ENCODE measurements at regions not wholly inside any gene's neighbourhood (a gene's known extent, or its start where the extent isn't known, plus 50 kb on each side); places are given as distances from the start of the nearest gene placed in this dataset.
A peak's percentile ranks its signal among the peaks of the same experiment; 100 is the strongest.

DNA sequence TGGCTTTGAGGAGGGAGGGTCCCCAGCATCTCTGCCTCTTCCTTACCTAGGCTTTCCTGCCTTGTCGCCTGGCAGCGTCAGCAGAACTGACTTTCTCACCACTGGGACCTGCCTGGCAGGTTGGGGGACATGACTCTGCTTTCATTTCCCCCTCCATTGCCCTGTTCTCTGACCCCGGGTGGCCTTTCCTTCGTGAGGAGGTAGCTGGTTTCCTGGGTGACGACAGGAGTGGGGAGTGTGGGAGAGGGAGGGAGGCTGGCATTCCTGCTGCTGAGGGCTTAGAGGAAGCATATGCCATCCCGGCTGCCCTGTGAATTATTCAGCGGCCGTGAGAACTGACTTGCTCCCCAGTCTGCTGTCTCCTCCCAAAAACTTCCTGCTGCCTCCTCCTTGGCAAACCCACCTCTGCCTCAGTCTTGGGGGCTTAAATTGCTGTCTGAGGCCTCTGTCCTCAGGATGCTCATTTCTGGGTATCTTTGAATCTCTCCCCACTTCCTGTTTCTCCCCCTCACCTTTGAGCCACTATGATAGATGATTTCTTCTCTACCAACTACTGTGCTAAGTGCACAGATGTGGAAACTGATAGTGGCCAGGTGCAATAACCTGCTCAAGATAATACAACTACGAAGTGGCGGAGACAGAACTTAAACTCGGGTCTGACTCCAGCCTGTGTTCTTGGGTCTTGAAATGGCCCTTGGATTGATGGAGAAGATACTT lies 182.0 kb upstream of the CSF3R start:
- intact Hi-C loops (cut with micrococcal nuclease) = no loop called here
- H3K36me3 Mint-ChIP-seq (ENCODE audit: low read depth) = no peaks in the 10 kb centered on the region
- H3K27ac Mint-ChIP-seq = no peak overlapping the region
- no peaks in the 10 kb centered on the region for H3K27me3 Mint-ChIP-seq (ENCODE audit: low read depth)
- no peak for DNase-seq (ENCODE audit: low spot score)
- H3K4me1 Mint-ChIP-seq (ENCODE audit: low read depth) = peaks cover 3% of the 10 kb centered on the region
- H3K9me3 Mint-ChIP-seq = no peaks in the 10 kb centered on the region
- H3K4me3 Mint-ChIP-seq (ENCODE audit: low read depth) = no peak overlapping the region

DNA sequence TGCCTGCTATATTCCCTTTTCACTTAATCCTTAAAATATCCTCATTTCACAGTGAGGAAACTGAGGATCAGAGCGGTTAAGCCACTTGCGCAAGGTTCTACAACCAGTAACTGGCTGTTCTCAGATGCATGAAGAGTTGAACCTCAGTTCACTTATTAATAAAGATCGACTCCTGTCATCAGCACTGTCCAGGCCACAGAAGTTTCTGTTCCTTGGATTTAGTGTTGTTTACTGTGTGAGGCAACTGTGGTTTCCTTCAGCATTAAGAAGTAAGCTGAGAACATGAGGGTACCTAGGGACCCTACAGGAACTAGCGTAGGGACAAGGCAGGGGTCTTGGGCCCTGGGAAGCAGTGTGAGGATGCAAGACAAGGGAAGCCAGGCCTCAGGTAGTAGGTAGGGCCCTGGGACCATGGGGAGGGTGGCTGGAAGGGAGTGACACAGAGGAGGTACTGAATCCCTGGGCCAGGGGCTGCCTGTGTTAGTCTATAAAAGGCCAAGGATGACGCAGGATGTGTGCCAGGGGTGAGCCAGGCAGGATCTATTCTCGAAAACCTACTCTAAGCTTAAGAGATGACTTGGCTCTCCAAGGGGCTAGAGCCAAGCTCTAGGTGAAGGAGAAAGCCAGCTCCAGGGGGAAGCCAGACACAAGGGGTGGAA lies 181.2 kb upstream of the CSF3R start:
- no peaks in the 10 kb centered on the region for H3K36me3 Mint-ChIP-seq (ENCODE audit: low read depth)
- H3K9me3 Mint-ChIP-seq = no peaks in the 10 kb centered on the region
- H3K27ac Mint-ChIP-seq = no peak overlapping the region
- no peaks in the 10 kb centered on the region for H3K27me3 Mint-ChIP-seq (ENCODE audit: low read depth)
- intact Hi-C loops (cut with micrococcal nuclease) = no loop called here
- H3K4me1 Mint-ChIP-seq (ENCODE audit: low read depth) = peaks cover 3% of the 10 kb centered on the region
- no peak overlapping the region for H3K4me3 Mint-ChIP-seq (ENCODE audit: low read depth)
- DNase-seq (ENCODE audit: low spot score) = no peak

DNA sequence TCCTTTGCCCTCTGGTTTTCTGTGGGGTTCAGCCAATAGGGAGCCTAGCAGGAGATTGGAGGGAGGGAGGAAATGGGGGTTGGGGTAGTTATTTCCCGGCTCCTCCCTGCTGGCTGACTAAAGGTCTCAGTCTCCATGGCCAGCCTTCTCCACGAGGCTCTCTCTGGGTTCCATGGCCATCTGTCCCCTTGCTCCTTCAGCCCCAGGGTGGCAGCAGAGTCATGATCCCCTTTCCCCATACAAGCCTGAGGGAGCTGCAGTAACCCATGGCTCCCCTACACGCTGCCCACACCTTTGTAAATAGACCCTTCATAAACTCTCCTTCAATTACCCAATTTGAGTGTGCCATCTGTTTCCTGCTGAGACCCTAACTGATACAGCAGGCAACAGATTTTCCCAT lies 176.1 kb upstream of the CSF3R start:
- DNase-seq (ENCODE audit: low spot score) = no peak
- intact Hi-C loops (cut with micrococcal nuclease) = no loop called here
- Mint-ChIP-seq H3K27ac (no peak overlapping the region), H3K36me3 (ENCODE audit: low read depth) (no peaks in the 10 kb centered on the region), H3K9me3 (no peaks in the 10 kb centered on the region), H3K4me3 (ENCODE audit: low read depth) (no peak overlapping the region), H3K27me3 (ENCODE audit: low read depth) (no peaks in the 10 kb centered on the region), H3K4me1 (ENCODE audit: low read depth) (no peaks in the 10 kb centered on the region)

DNA sequence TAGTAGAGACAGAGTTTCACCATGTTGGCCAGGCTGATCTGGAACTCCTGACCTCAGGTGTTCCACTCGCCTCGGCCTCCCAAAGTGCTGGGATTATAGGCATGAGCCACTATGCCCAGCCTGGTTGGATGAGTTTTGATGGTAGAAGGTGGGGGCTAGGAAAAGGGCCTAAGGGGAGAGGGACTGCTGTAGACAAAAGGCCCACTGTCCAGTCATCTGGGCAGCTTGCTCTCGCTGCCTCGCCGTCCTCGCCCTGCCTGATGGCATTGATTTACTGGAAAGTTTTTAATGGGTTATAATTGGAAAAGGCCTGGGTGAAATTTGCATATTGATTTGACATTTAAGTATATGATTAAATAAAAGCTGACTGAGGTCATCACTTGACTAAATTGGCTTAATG lies 175.1 kb upstream of the CSF3R start:
- intact Hi-C loops (cut with micrococcal nuclease) = no loop called here
- H3K4me3 Mint-ChIP-seq (ENCODE audit: low read depth) = no peak overlapping the region
- no peaks in the 10 kb centered on the region for H3K27me3 Mint-ChIP-seq (ENCODE audit: low read depth)
- H3K4me1 Mint-ChIP-seq (ENCODE audit: low read depth) = no peaks in the 10 kb centered on the region
- H3K27ac Mint-ChIP-seq = no peak overlapping the region
- H3K36me3 Mint-ChIP-seq (ENCODE audit: low read depth) = no peaks in the 10 kb centered on the region
- DNase-seq (ENCODE audit: low spot score) = no peak
- H3K9me3 Mint-ChIP-seq = no peaks in the 10 kb centered on the region

- Mint-ChIP-seq H3K4me3 (ENCODE audit: low read depth) (no peak overlapping the region), H3K27ac (no peak overlapping the region), H3K9me3 (no peaks in the 10 kb centered on the region), H3K36me3 (ENCODE audit: low read depth) (no peaks in the 10 kb centered on the region), H3K4me1 (ENCODE audit: low read depth) (no peaks in the 10 kb centered on the region), H3K27me3 (ENCODE audit: low read depth) (peaks cover 6% of the 10 kb centered on the region)
- intact Hi-C loops (cut with micrococcal nuclease) = no loop called here
- no peak for DNase-seq (ENCODE audit: low spot score)
Observed at GRCh38 chr1:36656838-36657237, 174.1 kb upstream of the CSF3R start.

DNA sequence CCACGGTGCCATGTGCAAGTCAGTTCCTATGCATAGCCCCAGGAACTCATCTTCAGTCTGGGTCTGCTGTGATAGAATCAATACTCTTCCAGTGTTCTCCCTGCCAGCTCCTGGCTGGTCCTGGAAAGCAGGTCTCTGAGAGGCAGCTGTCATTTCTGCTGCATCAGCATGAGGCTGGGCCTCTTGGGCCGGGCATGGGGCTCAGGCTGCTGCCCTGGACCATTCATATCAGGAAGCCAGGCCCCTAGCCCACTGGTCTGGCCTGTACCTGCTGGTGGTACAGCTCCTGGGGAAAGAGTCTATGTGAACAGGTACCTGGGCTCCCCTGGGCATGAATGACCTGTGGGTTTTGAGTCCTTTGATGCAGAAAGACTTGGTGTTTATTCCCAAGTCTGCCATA lies 173.6 kb upstream of the CSF3R start:
- peaks cover 8% of the 10 kb centered on the region for H3K27me3 Mint-ChIP-seq (ENCODE audit: low read depth)
- no peak for DNase-seq (ENCODE audit: low spot score)
- H3K27ac Mint-ChIP-seq = no peak overlapping the region
- no peaks in the 10 kb centered on the region for H3K4me1 Mint-ChIP-seq (ENCODE audit: low read depth)
- no peaks in the 10 kb centered on the region for H3K9me3 Mint-ChIP-seq
- no peaks in the 10 kb centered on the region for H3K36me3 Mint-ChIP-seq (ENCODE audit: low read depth)
- intact Hi-C loops (cut with micrococcal nuclease) = no loop called here
- H3K4me3 Mint-ChIP-seq (ENCODE audit: low read depth) = no peak overlapping the region

DNA sequence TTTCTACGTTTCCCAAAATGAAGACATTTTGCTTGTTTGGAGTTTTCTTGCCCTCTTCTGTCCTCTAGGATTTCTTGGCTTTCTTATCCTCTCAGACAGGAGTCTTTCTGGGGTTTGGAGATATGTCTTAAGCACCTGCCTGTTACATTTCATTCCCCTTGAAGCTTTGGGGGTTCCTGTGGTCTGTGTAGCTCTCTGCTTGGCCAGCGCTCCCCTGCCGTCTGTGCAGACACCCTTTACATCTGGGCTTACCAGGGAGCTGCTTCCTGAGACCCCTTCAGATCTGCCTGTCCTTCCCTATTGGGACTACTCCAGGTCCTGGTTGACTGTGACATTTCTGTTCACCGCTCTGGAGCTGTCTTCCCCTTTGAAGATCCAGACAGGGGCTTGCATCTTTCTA lies 171.9 kb upstream of the CSF3R start:
- Mint-ChIP-seq H3K27me3 (ENCODE audit: low read depth) (peaks cover 15% of the 10 kb centered on the region), H3K27ac (no peak overlapping the region), H3K9me3 (no peaks in the 10 kb centered on the region), H3K4me3 (ENCODE audit: low read depth) (no peak overlapping the region), H3K4me1 (ENCODE audit: low read depth) (peaks cover 2% of the 10 kb centered on the region), H3K36me3 (ENCODE audit: low read depth) (no peaks in the 10 kb centered on the region)
- intact Hi-C loops (cut with micrococcal nuclease) = no loop called here
- DNase-seq (ENCODE audit: low spot score) = no peak

- H3K27ac Mint-ChIP-seq = no peak overlapping the region
- intact Hi-C loops (cut with micrococcal nuclease) = no loop called here
- H3K36me3 Mint-ChIP-seq (ENCODE audit: low read depth) = no peaks in the 10 kb centered on the region
- DNase-seq (ENCODE audit: low spot score) = no peak
- H3K27me3 Mint-ChIP-seq (ENCODE audit: low read depth) = peaks cover 15% of the 10 kb centered on the region
- H3K4me3 Mint-ChIP-seq (ENCODE audit: low read depth) = no peak overlapping the region
- H3K4me1 Mint-ChIP-seq (ENCODE audit: low read depth) = peaks cover 2% of the 10 kb centered on the region
- H3K9me3 Mint-ChIP-seq = no peaks in the 10 kb centered on the region
Observed at GRCh38 chr1:36653850-36654249, 171.1 kb upstream of the CSF3R start.

- Mint-ChIP-seq H3K36me3 (ENCODE audit: low read depth) (no peaks in the 10 kb centered on the region), H3K27me3 (ENCODE audit: low read depth) (peaks cover 15% of the 10 kb centered on the region), H3K9me3 (no peaks in the 10 kb centered on the region), H3K4me1 (ENCODE audit: low read depth) (peaks cover 2% of the 10 kb centered on the region), H3K27ac (no peak overlapping the region), H3K4me3 (ENCODE audit: low read depth) (no peak overlapping the region)
- DNase-seq (ENCODE audit: low spot score) = no peak
- intact Hi-C loops (cut with micrococcal nuclease) = no loop called here
Observed at GRCh38 chr1:36652586-36652985, 169.9 kb upstream of the CSF3R start.

GRCh38 chr1:36652011-36652410 lies 169.3 kb upstream of the CSF3R start:
- Mint-ChIP-seq H3K27ac (no peak overlapping the region), H3K4me3 (ENCODE audit: low read depth) (no peak overlapping the region), H3K27me3 (ENCODE audit: low read depth) (peaks cover 15% of the 10 kb centered on the region), H3K36me3 (ENCODE audit: low read depth) (no peaks in the 10 kb centered on the region), H3K9me3 (no peaks in the 10 kb centered on the region), H3K4me1 (ENCODE audit: low read depth) (peaks cover 2% of the 10 kb centered on the region)
- intact Hi-C loops (cut with micrococcal nuclease) = no loop called here
- no peak for DNase-seq (ENCODE audit: low spot score)

DNA sequence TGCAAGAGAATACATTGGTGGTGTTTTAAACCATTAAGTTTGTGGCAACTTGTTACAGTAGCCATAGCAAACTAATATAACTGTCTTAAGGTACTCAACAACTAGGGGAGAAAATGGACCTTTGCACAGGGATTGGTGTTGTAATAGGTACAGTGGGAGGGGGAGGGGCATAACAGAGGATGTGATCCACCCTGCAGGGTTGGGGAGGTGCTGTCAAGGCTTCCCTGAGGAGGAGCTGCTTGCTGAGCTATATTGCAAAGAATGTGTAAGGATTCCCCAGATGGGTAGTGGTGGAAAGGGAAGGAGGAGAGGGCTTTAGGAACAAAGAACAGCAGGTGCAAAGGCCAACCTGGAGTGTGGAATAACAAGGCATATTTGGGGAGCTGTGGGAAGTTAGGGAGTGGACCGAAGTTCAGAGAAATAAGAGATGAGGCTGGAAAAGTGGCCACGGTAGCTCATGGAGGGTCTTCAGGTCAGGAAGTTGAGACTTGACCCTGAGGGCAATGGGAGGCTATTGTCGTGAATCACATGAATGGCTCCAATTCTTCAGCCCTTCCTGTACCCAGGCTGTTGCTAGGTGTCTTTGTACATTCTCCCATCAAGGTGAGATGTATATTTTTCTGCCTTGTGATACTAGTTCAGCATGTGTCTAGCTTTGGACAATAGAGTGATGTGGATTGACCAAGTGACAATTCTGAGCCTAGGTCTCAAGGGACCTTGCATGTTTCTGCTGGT lies 168.6 kb upstream of the CSF3R start:
- no peak overlapping the region for H3K27ac Mint-ChIP-seq
- no peak for DNase-seq (ENCODE audit: low spot score)
- intact Hi-C loops (cut with micrococcal nuclease) = no loop called here
- no peaks in the 10 kb centered on the region for H3K36me3 Mint-ChIP-seq (ENCODE audit: low read depth)
- H3K9me3 Mint-ChIP-seq = no peaks in the 10 kb centered on the region
- H3K4me1 Mint-ChIP-seq (ENCODE audit: low read depth) = peaks cover 2% of the 10 kb centered on the region
- H3K4me3 Mint-ChIP-seq (ENCODE audit: low read depth) = no peak overlapping the region
- H3K27me3 Mint-ChIP-seq (ENCODE audit: low read depth) = peaks cover 15% of the 10 kb centered on the region

DNA sequence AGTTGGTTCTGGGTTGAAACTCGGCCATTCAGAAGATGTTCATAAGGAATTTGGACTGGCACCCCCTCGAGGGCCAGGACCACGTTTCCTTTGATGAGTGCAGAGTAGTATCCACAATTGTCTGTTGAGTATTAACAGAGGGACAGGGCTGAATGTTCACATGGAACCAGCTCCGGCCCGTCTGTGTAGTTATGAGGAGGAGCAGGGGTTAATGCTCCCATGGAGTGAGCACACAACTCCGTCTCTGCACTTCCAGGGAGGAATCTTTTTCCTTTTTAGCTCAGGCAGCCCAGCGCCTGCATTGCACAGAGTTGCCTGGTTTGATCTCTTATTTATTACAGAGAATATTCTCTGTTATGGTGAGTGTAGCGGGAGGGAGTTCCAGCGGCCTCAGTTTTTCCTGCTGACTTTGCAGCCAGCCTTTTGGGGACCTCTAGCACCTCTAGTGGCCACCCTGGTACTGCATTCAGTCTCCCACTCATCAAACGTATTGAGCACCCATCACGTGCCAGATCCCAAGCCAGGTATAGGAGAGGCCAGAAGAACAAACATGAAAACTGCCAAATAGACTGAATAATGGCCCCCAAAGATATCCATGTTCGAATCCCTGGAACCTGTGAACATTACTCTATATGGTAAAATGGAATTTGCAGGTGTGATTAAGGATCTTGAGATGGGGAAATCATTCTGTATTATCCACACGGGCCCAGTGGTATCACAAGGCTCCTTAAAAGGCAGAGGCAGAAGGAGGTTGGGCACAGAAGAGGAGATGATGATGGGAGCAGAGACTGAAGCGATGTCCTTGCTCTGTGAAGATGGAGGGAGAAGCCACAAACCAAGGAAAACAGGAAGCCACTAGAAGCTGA lies 167.7 kb upstream of the CSF3R start:
- no peaks in the 10 kb centered on the region for H3K36me3 Mint-ChIP-seq (ENCODE audit: low read depth)
- no peak overlapping the region for H3K4me3 Mint-ChIP-seq (ENCODE audit: low read depth)
- H3K27ac Mint-ChIP-seq = no peak overlapping the region
- H3K4me1 Mint-ChIP-seq (ENCODE audit: low read depth) = peaks cover 2% of the 10 kb centered on the region
- intact Hi-C loops (cut with micrococcal nuclease) = no loop called here
- peak; percentile 43 for DNase-seq (ENCODE audit: low spot score)
- no peaks in the 10 kb centered on the region for H3K9me3 Mint-ChIP-seq
- H3K27me3 Mint-ChIP-seq (ENCODE audit: low read depth) = peaks cover 15% of the 10 kb centered on the region

Data from activated T-helper 2 cell treated with anti-CD3 and anti-CD28 coated beads, Interferon-gamma antibody, Interleukin-2, Interleukin-4, amounts not matched to agents 10 μg/mL and 5 μg/mL and 100 μg/mL, durations not matched to agents 14 hours and 24 hours and 36 hours (primary cell).